LNCaP clone FGC (cell line): ENCODE measurements at regions not wholly inside any gene's neighbourhood (a gene's known extent, or its start where the extent isn't known, plus 50 kb on each side); places are given as distances from the start of the nearest gene placed in this dataset.
A peak's percentile ranks its signal among the peaks of the same experiment; 100 is the strongest.

Source experiments
- DNase-seq: peaks from one replicate; pipeline ENCODE4 v3.0.0-alpha.2; 2011; ENCODE audit warnings: low read depth
- H3K4me3 ChIP-seq: 2 replicates; pipeline ENCODE4 v1.5.1; 2011; ENCODE audit warnings: mild to moderate bottlenecking, low read depth, low read length, control low read depth
- TF ChIP-seq, protein P1 (sequence below): IDR thresholded peaks from 2 replicates; pipeline ENCODE4 v1.5.1; 2012; ENCODE audit warnings: mild to moderate bottlenecking; ENCODE audit not compliant: control insufficient read depth, insufficient read depth; ENCODE audit errors: extremely low read depth

DNA sequence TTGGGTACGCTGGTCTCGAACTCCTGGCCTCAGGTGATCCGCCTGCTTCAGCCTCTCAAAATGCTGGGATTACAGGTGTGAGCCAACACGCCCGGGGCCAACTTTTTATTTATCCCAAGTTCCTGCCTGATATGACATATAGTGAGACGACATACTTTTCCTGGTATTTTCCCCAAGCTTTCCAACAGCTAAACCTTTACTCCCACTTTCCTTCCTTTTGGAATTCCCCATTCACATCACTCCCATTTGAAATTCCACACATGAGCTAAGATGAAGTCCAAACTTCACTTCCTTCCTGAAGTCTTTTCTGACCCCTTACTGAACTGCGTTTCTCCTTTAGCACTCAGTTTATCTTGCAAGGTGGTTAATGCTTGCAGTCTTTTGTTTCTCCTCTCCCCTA is 64.1 kb downstream of the S1PR1 start:
- TF ChIP-seq, protein P1, sequence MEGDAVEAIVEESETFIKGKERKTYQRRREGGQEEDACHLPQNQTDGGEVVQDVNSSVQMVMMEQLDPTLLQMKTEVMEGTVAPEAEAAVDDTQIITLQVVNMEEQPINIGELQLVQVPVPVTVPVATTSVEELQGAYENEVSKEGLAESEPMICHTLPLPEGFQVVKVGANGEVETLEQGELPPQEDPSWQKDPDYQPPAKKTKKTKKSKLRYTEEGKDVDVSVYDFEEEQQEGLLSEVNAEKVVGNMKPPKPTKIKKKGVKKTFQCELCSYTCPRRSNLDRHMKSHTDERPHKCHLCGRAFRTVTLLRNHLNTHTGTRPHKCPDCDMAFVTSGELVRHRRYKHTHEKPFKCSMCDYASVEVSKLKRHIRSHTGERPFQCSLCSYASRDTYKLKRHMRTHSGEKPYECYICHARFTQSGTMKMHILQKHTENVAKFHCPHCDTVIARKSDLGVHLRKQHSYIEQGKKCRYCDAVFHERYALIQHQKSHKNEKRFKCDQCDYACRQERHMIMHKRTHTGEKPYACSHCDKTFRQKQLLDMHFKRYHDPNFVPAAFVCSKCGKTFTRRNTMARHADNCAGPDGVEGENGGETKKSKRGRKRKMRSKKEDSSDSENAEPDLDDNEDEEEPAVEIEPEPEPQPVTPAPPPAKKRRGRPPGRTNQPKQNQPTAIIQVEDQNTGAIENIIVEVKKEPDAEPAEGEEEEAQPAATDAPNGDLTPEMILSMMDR = no peak
- no peak overlapping the region for H3K4me3 ChIP-seq
- no peak for DNase-seq

DNA sequence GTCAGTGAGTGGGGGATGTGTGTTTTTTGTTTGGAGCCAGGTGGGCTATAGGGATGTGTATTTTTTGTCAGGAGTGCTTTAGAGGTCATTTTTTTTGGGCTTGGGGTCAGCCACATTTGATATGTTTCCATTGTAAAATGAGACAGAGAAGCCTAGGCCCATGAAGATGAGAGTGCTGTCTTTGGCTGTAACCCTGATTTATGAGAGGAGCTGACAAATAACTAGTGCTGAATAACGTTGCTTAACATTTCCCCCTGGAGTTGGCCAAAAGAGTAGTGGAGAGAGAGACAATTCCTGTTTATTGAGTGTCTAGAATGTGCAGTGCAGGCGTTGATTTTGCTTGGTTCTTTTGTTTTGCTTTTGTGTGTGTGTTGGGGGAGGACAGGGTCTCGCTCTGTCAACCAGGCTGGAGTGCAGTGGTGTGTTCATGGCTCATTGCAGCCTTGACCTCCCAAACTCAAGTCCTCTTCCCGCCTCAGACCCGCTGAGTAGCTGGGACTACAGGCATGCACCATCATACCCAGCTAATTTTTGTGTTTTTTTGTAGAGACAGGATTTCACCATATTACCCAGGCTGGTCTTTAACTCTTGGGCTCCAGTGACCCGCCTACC is 64.7 kb downstream of the S1PR1 start:
- no peak for DNase-seq
- H3K4me3 ChIP-seq = no peak overlapping the region
- TF ChIP-seq, protein P1 = no peak

DNA sequence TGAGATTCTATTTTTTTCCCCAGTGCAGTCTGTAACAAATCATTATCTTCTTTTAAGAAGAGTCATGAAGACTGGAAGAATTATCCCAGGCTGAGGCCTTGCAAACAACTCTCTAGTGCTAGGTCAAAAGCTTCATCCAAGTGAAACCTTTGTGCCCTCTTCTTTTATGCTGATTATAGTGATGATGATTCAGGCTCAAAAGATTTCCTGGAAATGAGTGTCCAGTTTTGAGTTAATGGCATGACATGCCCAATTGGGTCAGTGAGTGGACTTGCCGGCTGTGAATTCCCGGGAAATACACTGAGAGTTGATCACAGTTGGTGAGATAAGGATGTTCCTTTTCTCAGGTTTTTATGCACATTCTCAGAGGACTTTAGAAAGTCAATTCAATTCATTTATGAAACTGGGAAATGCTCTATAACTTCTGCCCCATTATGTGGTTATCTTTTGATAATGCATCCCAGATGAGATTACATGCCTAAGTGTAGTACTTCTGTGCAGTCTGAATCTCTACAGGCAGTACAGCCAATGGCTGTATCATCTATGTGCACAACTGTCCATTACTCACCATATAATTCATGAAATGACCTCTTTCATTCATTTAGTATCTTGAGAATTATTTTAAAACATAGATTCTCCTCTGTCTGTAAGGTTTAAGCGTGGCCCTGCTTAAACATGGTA is 66.2 kb downstream of the S1PR1 start:
- DNase-seq = no peak
- no peak overlapping the region for H3K4me3 ChIP-seq
- TF ChIP-seq, protein P1 = no peak

DNA sequence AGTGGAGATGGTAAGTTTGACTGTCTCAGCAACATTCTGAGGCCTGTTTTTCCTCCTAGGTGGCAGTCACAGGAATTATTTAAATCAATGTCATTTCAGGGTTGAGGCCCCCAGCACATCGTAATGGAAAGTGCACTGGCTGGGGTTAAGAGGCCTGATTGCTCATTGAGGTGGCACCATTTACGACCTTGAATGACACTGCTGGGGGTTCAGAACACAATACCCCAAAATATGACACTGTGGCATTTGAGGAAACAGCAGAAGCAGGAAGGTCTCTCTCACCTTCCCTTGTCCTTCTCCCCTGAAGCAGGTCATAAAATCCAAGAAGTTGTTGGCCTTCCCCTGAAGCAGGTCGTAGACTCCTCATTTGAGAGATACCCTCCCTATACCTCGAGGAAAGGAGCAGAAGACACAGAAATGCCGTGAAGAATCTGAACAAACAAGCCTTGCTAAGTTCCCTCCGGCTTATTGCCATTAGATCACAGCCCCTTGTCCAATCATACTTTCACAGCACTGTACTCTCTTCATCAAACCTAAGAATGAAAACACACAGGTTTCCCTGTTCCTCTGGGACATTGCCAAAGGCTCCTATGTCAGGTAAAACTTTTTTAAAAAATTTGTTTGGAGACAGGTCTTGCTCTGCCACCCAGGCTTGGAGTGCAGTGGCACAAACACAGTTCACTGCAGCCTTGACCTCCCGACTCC is 71.3 kb downstream of the S1PR1 start:
- TF ChIP-seq, protein P1 = no peak
- no peak overlapping the region for H3K4me3 ChIP-seq

DNA sequence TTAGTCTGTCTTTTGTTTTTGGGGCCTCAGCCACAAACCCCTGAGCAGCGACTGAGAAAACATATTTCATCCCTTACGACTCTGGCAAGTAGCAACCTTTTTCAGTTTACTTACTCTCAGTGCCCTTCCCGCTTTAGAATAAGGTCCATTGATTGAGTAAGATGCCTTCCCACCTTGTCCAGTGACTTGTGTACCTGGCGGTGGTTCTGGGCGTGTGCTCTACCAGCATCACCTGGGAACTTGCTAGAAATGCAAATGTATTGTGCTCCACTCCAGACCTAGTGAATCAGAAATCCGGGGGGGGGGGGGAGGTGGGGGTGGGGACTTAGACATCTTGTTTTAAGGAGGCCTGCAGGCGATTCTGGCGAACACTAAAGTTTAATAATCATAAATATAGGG is 72.1 kb downstream of the S1PR1 start:
- H3K4me3 ChIP-seq = no peak overlapping the region
- no peak for DNase-seq
- TF ChIP-seq, protein P1 = no peak

More for the DNA sequence above, 71.3 kb downstream of the S1PR1 start:
- DNase-seq = no peak

DNA sequence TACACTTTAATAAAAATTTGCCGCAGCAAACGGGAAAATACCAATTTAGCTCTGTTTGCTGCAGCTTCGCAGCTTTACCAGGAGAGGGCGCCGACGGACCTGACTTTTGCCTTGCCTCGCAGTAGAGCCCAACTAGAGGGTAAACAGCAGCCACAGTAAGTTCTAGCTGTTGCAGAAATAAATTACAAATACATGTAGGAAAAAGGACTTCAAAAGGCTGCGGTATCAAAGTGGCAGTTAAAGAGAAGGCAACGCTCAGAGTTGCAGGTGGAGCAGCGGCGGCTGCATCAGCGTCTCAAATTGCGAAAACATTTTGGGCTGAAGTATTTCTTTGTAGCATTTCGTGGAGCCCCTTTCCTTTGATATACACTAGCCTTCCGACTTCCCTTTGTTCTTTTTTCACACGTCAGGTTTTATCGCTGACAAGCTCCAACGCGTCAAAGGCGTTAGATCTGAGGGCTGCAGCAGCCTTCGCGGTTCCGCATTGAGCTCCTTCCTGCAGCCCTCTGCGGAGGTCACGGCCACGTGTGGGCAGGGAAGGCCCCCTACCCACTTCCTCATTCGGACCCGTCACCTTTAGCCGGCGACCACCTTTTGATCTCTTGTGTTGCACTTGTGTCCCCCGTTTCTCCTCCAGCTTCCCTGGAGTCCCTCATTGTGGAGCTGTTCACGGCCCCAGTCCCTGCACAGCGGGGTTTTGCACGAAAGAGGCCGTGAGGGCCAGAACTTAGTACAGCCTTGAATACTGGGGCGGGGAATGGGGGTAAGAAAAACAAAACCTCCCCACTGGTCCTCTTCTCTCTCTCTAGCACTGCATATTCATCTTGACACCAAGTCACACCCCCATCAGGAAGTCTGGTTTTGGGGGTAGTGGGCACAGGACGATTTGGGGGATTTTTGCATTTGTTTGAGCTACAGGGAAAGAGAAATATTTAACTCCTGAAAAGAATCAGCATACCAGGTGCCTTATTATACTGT is 72.8 kb downstream of the S1PR1 start:
- TF ChIP-seq, protein P1 = peak; percentile 96
- DNase-seq = no peak
- no peak overlapping the region for H3K4me3 ChIP-seq
